ENCODE measurements at regions not wholly inside any gene's neighbourhood (a gene's known extent, or its start where the extent isn't known, plus 50 kb on each side); places are given as distances from the start of the nearest gene placed in this dataset.

DNA sequence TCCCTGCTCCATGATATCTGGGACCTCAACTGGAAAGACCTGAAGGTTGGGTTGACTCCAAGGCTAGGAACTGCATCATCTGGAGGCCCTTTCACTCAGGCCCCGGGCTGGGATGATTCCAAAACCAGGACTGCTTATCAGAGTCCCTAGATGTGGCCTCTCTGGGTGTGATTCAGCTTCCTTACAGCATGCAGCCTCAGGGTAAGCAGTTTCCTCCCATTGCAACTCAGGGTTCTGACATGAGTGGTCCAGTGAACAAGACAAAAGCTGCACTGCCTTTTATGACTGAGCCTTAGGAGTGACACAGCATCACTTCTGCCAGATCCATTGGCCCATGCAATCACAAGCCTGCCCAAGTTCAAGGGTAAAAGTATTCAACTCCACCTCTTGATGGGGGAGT is 502.8 kb downstream of the COG6 start:
- TF ChIP-seq BDP1 (IDR thresholded peaks at IDR 0.05; ENCODE audit: insufficient read depth, insufficient read length) (no peak), U2AF1 (optimal IDR thresholded peaks at IDR 0.05; ENCODE audit: low read depth, low read length) (no peak), MECOM (CRISPR knock-in tag; IDR thresholded peaks at IDR 0.05) (no peak), TCF7 (IDR thresholded peaks at IDR 0.05; ENCODE audit: borderline replicate concordance) (no peak), POLR2AphosphoS5 (IDR thresholded peaks at IDR 0.05; ENCODE audit: control insufficient read depth, insufficient read depth, low read depth, low read length) (no peak)
